Glutamatergic neuron (in vitro differentiated cells): ENCODE measurements at regions not wholly inside any gene's neighbourhood (a gene's known extent, or its start where the extent isn't known, plus 50 kb on each side); places are given as distances from the start of the nearest gene placed in this dataset.
"Not testable (repeated sequence)": the region's sequence is repeated elsewhere in the genome, so short reads cannot be mapped to it uniquely, and the experiment has no call there.

Experiments used
- DNase-seq: peaks from one replicate; pipeline ENCODE4 v3.0.0; 2022
- H3K27ac Mint-ChIP-seq: one replicate; pipeline ENCODE4 v1.8.0; 2020; ENCODE audit warnings: mild to moderate bottlenecking, mixed read lengths, inconsistent platforms; ENCODE audit not compliant: unreplicated experiment
- H3K27me3 Mint-ChIP-seq: one replicate; pipeline ENCODE4 v1.8.0; 2020; ENCODE audit warnings: mild to moderate bottlenecking, moderate library complexity, mixed read lengths, inconsistent platforms; ENCODE audit not compliant: unreplicated experiment
- H3K36me3 Mint-ChIP-seq: one replicate; pipeline ENCODE4 v1.8.0; 2020; ENCODE audit warnings: mild to moderate bottlenecking, mixed read lengths, inconsistent platforms; ENCODE audit not compliant: unreplicated experiment
- H3K4me1 Mint-ChIP-seq: one replicate; pipeline ENCODE4 v1.8.0; 2020; ENCODE audit warnings: mild to moderate bottlenecking, low read depth, mixed read lengths, inconsistent platforms; ENCODE audit not compliant: unreplicated experiment
- H3K4me3 Mint-ChIP-seq: one replicate; pipeline ENCODE4 v1.8.0; 2020; ENCODE audit warnings: mild to moderate bottlenecking, mixed read lengths, inconsistent platforms; ENCODE audit not compliant: unreplicated experiment
- H3K9me3 Mint-ChIP-seq: one replicate; pipeline ENCODE4 v1.8.0; 2020; ENCODE audit warnings: mild to moderate bottlenecking, moderate library complexity, mixed read lengths, inconsistent platforms; ENCODE audit not compliant: unreplicated experiment
- TF ChIP-seq, protein P1 (sequence below): fragments of 200-600 bp; sonication (generic); IDR thresholded peaks from one replicate; pipeline ENCODE4 v1.5.0; 2021; ENCODE audit not compliant: partially characterized antibody, unreplicated experiment

DNA sequence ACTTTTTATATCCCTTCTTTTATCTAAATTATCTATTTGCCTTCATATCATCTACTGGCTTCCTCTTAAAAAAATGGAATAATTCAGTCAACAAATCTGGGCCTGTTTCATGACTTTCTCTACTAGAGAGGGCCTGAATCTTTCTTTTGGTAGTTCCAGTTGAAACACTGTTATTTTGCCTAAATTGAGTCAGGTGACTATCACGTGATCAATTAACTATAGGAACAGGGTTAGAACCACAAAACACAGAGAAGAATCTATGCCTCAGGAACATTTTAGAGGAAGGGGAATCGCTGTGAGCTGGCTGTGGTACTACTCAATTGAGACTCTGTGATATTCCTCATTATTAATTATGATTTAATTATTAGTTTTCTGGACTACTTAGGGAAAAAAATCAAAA, 736.7 kb upstream of the PITX2 start:
- Mint-ChIP-seq H3K27ac (no peak overlapping the region), H3K4me3 (no peak overlapping the region), H3K27me3 (no peaks in the 10 kb centered on the region), H3K36me3 (no peaks in the 10 kb centered on the region), H3K4me1 (no peaks in the 10 kb centered on the region), H3K9me3 (no peaks in the 10 kb centered on the region)
- no peak for DNase-seq
- TF ChIP-seq, protein P1, sequence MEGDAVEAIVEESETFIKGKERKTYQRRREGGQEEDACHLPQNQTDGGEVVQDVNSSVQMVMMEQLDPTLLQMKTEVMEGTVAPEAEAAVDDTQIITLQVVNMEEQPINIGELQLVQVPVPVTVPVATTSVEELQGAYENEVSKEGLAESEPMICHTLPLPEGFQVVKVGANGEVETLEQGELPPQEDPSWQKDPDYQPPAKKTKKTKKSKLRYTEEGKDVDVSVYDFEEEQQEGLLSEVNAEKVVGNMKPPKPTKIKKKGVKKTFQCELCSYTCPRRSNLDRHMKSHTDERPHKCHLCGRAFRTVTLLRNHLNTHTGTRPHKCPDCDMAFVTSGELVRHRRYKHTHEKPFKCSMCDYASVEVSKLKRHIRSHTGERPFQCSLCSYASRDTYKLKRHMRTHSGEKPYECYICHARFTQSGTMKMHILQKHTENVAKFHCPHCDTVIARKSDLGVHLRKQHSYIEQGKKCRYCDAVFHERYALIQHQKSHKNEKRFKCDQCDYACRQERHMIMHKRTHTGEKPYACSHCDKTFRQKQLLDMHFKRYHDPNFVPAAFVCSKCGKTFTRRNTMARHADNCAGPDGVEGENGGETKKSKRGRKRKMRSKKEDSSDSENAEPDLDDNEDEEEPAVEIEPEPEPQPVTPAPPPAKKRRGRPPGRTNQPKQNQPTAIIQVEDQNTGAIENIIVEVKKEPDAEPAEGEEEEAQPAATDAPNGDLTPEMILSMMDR, result no peak

GRCh38 chr4:111360906-111361305, 738.0 kb upstream of the PITX2 start:
- Mint-ChIP-seq H3K4me1 (no peaks in the 10 kb centered on the region), H3K4me3 (no peak overlapping the region), H3K9me3 (no peaks in the 10 kb centered on the region), H3K36me3 (no peaks in the 10 kb centered on the region), H3K27ac (no peak overlapping the region), H3K27me3 (no peaks in the 10 kb centered on the region)
- no peak for DNase-seq
- TF ChIP-seq, protein P1, result no peak

DNA sequence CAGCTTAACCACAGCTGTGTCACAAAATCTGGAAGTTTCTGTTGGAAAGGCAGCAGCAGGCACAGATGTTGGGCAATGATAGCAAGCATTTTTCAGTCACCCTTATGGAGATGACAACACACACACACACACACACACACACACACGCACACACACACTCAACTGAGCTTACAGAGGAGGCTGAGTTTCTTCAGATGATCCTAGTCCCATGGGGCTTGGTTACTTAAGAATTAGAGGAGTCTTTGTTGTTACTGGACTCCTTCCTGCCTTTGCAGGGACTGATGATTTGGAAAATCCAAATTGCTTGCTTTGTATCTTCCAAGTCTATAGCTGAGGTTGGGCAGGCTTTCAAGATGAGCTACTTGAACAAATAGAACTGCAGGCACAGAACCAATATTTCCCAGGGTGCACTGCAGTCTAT, 740.1 kb upstream of the PITX2 start:
- no peaks in the 10 kb centered on the region for H3K4me1 Mint-ChIP-seq
- no peaks in the 10 kb centered on the region for H3K9me3 Mint-ChIP-seq
- no peak overlapping the region for H3K27ac Mint-ChIP-seq
- TF ChIP-seq, protein P1, result no peak
- H3K36me3 Mint-ChIP-seq, result no peaks in the 10 kb centered on the region
- DNase-seq, result no peak
- no peaks in the 10 kb centered on the region for H3K27me3 Mint-ChIP-seq
- no peak overlapping the region for H3K4me3 Mint-ChIP-seq

GRCh38 chr4:111377880-111378279, 755.0 kb upstream of the PITX2 start:
- H3K4me3 Mint-ChIP-seq, H3K9me3 Mint-ChIP-seq, H3K36me3 Mint-ChIP-seq, H3K4me1 Mint-ChIP-seq, H3K27me3 Mint-ChIP-seq, DNase-seq, H3K27ac Mint-ChIP-seq: not testable (repeated sequence)

GRCh38 chr4:111388561-111388960, 756.7 kb upstream of the FAM241A start:
- Mint-ChIP-seq H3K4me3 (no peak overlapping the region), H3K4me1 (no peaks in the 10 kb centered on the region), H3K36me3 (no peaks in the 10 kb centered on the region), H3K27me3 (no peaks in the 10 kb centered on the region), H3K9me3 (no peaks in the 10 kb centered on the region), H3K27ac (no peak overlapping the region)
- TF ChIP-seq, protein P1, result no peak
- DNase-seq, result no peak

DNA sequence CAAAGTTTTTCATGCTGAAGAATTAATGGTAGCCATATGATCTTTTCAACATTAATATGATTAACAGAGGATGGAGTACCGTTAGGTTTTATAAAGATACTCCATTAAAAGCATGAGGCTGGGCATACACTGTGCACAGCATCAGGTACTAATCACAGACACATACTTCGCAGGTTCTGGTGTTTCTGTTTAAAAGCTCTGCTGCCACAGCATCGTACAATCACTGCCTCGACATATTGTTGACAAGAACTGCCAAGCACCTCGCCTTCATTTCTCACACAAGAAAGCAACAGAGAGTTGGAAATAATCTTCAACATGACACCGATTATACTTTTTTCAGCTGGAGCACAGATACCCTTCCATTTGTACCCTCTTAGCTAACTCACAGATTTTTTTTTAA, 753.4 kb upstream of the FAM241A start:
- DNase-seq, result no peak
- TF ChIP-seq, protein P1, result no peak
- H3K9me3 Mint-ChIP-seq, result no peaks in the 10 kb centered on the region
- H3K36me3 Mint-ChIP-seq, result no peaks in the 10 kb centered on the region
- no peak overlapping the region for H3K27ac Mint-ChIP-seq
- H3K4me1 Mint-ChIP-seq, result no peaks in the 10 kb centered on the region
- H3K4me3 Mint-ChIP-seq, result no peak overlapping the region
- no peaks in the 10 kb centered on the region for H3K27me3 Mint-ChIP-seq
